ENCODE measurements at regions not wholly inside any gene's neighbourhood (a gene's known extent, or its start where the extent isn't known, plus 50 kb on each side); places are given as distances from the start of the nearest gene placed in this dataset.

DNA sequence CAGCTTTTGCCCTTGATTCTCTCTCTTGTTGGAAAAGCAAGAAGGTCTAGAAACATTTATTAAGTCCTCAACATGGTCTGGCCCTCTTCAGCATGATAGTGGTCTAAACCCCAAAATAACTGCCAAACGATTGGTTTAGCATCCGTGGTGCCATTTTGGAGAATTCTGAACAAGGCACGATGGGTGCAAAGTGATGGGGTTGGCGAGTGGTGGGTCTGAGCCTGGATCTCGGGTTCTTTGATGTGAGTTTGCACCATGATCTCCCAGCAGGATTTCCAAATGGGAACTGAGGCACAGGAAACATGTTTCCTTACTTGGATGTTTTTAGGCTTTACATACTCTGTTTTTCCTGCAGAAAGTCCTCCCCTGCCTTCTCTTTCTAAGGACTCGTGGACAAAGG is 240.3 kb downstream of the MYCN start:
- no peak for DNase-seq

DNA sequence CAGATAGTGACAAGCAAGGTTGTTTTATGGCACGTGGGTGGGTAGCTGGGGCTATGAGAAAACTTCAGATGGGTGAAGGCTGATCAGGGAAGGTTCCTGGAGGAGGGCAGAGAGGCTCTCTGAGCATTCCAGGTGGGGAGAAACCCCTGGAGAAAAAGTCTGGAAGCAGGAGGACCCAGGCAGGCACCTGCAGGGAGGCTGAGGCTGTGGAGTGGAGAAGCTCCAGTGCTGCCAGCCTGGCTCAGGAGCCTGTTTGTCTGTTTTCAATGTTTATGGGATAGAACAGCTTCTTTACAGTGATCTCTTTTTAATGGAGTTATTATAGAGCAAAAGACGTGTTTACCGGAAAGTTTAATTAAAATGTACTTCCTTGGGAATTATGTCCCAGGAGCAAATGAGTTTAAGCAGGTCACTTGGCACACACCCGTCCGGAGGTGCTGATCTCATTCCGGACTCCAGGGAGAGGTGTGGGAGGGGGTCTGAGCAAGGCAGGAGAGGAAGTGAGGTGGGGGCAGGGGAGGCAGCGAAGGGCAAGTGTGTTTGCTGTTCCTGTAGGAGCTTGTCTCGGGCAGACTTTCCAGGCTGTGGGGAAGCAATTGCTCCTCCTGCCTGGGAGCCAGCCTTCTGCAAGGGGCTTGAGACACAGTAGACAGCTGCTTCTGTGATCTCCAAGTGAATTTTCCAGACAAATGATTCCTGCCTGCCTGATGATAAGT is 239.5 kb downstream of the MYCN start:
- DNase-seq, result no peak

DNA sequence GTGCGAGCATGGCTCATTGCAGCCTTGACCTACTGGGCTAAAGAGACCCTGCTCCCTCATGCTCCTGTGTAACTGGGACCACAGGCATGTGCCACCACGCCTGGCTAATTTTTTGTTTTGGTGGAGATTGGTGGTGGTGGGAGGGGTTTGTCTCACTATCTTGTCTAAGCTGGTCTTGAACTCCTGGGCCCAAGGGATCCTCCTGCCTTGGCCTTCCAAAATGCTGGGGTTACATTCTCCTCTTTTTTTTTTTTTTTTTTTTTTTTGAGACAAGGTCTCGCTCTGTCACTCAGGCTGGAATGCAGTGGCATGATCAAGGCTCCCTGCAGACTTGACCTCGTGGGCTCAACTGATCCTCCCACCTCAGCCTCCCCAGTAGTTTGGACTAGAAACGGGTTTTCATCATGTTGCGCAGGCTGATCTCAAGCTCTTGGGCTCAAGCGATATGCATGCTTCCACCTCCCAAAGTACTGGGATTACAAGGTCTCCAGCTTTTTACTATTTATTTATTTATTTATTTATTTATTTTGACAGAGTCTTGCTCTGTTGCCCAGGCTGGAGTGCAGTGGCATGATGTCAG is 238.3 kb downstream of the MYCN start:
- no peak for DNase-seq

DNA sequence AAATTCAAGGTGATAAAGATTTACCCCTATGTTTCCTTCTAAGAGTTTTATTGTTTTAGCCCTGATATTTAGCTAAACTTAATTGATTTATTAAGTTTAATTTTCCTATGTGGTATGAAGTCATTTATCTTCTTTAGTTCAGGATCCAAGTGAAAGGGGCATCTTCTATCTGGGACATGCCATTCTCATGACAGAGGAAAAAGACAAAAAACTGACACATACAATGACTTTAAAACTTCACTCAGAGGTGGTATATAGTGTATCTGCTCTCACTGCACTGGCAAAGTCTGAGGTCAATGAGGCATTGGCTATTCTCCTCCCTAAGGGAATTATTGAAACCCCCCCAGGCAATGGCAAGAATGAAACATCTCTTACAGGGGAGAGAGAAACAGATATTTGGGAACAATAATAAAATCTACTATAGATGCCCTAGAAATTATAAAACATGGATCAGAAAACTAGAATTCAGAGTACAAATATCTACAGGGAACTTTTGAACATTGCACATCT is 237.4 kb downstream of the MYCN start:
- no peak for DNase-seq

DNA sequence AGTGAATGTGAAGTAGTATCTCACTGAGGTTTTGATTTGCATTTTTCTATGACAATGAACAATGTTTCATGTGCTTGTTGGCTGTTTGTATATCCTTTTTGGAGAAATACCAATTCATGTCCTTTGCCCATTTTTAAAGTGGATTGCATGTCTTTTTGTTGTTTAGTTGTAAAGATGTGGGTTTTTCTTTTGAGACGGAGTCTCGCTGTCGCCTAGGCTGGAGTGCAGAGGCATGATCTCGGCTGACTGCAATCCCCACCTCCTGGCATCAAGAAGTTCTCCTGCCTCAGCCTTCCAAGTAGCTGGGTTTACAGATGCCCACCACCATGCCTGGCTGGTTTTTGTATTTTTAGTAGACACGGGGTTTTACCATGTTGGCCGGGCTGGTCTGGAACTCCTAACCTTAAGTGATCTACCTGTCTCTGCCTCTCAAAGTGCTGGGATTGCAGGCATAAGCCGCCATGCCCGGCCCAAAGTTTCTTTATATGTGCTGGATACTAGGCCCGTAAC is 236.7 kb downstream of the MYCN start:
- no peak for DNase-seq

DNA sequence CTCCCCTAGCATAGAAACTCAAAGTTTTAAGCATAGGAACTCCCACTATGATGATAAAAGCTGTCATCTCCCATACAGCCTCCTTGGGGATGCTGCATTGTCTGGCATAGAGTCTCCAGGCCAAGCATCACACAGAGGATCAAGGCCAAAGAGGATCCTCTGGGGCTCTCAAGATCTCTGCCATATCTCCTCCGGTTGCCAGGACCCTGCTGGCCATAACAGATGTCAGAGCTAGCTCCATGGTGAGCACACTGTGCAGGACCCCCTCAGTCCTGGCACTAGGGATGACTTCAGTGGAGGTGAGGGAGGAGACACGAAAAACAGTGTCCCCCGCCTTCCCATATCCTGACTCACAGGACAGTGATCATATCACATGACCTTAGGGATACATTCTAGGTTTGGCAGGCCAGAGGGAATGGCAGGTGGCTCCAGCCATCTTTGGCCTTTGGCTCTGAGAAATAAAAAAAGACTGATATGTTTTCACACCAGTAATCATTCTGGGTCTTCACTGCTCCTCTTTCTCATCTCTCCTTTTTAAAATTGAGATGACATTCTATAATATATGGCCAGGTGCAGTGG is 235.0 kb downstream of the MYCN start:
- DNase-seq, result no peak

DNA sequence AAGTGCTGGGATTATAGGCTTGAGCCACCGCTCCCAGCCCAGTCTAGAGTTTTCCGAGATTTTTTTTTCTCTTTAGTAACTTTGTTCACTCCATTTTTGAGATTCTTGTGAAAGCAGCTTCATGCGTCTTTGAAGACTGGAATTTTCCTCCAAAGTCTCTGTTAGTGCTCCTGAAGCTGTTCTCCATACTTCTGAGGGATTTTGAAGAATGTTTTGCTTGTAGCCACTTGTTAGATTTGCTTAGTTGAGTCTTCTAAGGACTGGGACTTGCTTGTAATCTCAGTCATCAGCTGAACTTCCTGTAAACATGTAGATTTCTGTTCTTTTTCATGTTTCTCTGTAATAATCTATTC is 234.3 kb downstream of the MYCN start:
- no peak for DNase-seq

DNA sequence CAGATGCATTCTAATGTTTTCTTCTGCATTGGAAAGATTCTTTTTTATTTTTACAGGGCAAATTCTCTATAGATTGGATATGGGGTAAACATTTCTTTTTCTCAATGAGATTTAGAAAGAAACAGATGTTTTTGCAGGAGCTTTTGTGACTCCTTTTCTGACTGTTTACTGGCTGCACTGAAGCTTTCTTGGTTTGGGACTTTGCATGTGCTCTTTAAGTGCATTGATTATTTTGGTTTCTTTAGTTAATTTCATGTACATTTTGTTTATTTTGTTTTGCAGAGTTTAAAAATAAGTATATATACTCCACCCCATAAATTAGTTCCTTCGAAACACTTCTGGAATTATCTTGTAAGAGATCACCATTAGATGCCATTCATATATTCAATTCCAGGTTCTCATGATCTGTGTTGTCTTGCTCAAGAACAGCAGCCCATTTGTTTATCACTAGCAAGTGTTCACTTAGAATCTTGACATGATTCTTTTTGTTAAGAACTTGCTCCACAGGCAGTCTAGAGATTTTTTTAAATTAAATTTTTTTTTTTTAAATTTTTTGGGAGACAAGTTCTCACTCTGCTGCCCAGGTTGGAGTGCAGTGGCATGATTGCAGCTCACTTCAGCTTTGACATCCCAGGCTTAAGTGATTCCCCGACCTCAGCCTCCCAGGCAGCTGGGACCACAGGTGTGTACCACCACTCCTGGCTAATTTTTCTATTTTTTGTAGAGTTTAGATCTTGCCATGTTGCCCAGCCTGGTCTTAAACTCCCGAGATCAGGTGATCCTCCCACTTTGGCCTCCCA is 233.7 kb downstream of the MYCN start:
- DNase-seq, result no peak

DNA sequence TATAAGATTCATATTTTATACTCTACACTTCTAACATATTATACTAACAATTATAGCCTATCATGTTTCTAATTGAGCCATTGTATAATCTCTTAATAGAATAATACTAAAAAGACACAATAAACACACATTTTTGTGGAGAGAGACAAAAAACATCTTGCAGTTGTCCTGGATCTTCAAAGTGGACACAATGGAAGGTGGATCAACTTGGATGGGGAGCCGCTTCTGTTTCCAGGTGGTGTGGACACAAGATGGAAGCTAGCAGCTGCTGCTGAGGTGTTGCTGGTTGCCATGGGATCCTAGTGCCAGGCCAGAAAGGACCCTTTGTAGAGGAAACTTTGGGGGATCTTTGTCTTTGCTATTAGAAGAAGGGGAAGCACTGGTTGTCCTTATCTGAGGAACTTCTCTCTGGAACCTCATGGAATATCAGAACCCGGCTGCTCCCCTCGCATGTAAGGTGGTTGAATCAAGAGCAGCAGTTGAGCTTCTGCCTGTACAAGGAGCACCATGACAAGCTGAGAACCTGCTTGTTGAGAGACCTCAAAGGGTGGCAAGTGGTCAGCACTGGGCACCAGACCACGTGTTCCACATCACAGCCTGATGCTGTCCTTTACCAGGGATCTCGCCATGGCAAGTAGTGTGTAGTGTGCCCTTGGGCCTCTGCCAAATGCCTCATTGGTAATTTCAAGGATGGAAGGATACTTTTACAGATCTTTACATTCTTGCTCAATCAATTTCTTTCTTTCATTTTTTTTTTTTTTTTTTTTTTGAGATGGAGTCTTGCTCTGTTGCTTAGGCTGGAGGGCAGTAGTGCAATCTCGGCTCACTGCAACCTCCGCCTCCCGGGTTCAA is 232.2 kb downstream of the MYCN start:
- no peak for DNase-seq

DNA sequence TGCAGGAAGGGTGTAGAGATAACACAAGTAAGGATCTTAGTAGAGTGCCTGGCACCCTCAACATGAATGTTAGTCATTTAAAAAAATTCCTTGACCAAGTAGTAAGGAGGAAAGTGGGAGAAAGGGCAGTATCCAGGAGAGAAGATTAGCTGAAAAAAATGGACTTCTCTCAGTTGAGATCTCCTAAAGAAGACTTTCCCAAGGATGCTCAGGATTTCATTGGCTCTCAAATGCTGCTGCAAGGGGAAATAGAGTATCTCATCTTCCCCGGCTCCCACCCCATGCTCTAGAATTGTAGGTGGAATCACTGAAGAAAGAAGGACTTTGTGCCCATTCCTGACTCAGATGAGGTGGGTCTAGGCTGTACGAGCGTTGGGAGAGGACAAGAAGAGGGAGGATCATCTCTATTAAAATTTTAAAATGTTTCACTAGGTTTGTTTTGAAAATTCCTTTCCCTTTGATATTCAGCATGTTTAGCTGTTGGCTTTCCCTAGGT is 231.1 kb downstream of the MYCN start:
- no peak for DNase-seq

DNA sequence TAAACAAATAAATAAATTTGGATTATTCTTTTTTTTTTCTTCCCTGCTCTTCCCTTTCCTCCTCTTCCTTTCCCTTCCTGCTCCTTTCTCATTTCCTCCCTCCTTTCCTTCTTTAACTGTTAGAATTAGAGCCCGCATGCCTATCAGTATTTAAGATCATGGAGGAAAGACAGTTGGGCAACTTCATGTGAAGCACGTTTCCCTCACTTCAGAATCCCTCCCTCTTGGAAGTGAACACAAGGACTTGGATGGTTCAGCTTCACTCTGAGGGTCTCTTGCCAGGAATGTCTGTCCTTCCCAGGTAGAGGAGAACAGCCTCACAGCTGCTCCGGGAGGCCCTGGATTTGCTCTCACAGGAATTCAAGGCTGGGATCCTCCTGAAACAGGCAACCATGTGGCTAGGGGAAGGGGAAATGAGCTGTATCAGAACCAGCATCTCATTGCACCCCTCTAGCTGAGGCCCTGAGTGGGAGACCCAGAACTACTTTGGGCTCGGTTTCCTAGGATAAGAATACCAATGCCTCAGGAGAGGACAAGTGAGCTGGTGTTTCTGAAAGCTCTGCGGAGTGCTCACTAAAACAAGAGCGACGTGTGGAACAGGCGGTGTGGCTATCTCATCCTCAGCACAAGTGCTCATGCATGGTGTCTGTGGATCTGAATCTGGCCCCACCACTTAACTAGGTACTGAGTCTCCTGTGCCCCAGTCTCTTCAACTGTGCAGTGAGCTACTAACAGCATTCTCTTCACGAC is 230.5 kb downstream of the MYCN start:
- no peak for DNase-seq

DNA sequence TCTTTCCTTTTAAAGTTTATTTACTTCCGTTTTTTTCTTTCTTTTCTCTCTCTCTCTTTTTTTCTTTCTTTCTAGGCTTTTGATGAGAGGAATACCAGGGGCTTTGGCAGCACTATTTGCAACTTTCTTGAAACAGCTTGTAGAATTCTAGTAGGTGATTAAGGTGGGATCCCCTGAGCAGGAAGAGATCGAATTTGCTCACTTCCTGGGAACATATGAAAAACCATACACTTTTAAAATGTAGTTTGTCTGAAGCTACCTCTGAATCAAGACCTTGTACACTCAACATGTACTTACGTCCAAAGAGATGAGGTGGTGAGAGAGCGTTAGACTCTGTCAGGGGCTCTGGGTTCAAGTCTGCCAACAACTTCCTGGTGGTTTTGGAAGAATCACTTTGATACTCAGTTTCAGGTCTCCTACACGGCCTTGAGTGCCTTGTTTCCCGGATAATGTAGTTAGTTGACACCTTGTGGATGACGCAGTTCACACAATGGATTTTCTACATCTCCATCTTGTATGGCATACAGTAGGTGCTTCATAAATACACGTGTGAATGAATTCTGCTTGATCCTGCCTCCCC is 229.1 kb downstream of the MYCN start:
- no peak for DNase-seq

DNA sequence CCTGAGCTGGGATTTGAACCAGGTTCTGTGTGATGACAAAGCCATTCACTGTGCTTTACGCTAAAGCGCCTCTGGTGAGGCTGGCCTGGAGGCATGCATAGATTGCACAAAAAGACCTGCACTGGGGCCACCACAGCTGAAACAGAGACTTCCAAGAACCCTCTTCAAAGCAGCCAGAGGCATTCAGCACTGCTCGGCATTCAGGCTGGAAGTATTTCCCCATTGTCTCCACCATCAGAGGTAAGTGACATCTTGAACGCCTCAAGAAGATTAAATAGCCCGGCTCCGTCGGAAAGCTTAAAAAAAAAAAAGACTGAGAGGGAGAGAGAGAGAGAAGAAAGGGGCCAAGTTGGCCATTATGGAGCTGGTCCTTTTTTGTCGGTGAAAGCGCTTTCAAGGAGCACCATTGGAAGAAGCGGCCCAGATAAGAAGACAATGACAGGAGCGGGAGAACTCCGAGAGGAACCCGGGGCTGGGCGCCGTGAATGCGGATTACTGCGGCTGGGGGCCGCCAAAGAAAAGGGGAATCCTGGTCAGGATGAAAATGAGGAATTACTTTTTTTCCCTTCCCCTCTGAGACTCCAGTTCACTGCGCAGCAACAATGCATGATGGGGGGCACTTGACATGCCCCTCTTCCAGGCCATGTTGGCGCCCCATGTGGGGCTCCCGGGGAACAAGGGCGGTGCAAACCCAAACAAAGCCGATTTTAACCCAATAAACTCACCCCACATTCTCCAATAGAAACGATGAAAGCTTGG is 228.3 kb downstream of the MYCN start:
- DNase-seq, result no peak

DNA sequence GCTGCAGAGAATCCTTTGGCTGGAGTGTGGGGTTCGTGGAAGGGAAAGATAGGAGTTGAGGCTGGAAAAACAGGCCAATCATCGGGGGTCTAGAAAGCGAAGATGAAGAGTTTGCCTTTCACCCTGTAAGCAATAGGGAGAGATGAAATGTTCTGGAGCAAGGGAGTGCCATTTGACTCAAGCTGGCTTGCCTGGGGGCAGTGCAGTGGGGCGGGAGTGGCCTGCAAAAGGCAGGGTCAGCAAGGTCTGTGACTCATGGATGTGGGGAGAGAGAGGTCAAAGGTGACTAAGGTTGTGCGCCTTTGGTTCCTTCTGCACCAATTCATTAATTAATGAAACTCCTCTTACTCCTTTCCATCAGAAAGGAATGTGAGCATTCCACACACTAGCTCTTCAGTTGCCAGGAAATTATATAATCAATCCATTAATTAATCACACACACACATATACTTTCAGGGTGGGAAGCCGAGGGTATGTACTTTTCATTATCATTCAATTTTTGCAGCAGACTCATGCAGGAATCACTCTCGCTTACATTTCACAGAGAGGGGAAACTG is 227.6 kb downstream of the MYCN start:
- no peak for DNase-seq

DNA sequence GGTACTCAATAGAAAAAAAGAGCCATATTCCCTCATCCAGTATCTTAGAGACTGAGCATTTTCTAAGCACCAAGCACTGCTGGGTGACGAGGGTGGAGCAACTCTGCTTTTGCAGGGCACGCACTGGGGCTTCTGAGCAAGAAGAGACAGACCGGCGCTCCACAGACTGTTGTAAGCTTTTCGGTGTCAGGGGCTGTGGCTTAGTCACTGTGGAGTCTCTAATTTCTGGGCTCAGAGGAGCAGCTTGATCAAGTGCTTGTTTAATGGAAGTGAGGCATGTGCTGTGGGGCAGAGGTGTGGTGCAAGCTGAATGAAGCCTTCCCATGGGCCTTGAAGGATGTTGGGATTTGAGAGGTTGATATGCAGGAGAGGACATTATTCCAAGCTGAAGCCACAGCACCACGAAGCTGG is 227.1 kb downstream of the MYCN start:
- no peak for DNase-seq

DNA sequence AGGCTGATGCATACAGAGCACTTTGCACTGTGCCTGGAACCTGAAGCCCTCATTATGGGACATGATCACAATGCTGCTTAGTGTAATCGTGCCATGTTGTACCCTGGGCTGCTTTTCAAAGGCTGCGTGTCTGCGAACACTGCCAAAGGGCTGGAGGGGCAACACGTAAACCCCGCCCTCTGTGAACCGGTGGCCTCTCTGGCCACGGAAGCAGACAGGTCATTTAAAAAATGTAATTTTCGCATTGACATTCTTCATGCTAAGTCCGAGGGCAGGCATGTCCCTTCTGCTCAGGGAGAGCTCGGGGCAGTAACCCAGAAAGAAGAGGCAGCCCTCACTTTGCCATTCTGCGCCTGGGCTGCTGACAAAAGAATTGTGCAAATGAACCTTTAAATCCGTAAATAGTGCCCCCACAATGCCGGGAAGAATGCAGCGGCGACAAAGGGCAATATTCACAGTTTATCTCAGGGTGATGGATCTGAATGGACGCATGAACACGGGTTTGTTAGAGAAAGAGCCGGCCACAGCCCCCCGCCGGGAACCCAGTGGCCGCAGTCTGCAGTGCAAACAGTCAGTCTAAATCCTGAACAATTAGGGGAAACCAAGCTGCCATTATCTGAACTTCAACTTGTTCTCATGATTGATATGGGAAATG is 226.1 kb downstream of the MYCN start:
- no peak for DNase-seq

DNA sequence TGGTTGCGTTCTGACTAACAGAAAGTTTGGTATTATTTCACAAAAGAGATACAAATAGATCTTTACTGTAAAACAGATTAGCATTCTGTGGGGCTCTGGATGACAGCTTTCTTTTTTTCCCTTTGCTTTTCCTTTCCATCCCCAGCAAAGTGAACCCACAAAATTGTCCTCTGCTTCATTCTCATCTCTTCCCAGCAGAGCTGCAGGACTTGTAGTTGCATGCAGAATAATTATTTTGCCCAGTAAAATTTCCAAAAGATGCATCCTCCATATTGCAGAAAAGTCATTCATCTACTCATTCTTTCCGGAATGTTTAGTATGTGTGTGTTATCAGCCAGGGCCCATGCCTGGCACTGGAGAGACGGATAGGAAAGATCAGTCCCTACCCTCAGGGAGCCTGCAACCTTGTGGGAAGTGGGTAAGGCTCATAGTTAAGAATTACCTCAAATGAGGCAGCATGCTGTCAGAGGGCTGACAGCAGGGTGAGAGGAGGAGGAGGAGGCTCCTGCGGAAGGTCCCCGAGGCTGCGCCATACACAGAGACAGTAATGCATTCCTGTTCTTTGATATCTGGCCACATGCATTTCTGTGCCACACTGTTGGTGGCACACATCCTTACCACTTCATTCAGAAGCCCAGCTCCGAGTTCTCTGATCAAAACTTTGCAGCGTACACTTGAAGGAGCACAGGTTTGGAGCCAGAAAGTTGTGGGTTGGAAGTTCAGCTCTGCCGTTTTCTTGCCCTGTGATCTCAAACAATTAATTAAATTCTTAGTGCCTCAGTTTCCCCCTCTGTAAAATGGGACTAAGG is 225.4 kb downstream of the MYCN start:
- DNase-seq, result no peak

DNA sequence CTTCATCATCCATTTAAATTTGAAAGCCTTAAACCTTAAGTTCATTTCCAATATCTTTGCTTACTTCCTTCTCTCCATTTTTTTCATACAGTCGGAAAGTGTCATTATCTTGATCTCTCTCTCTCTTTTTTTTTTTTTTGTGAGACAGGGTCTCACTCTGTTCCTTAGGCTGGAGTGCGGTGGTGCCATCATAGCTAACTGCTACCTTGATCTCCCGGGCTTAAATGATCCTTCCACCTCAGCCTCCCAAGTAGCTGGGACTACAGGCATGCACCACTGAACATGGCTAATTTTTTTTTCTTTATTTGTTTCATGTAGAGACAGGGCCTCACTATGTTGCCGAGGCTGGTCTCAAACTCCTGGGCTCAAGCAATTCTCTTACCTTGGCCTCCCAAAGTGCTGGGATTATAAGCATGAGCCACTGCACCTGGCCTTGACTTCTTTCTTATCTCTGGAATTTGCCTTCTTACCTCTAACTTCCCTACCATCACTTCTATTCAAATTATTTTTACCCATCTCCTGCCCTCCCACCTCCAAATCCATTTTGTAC is 222.2 kb downstream of the MYCN start:
- DNase-seq, result no peak

Data from NCI-H524 treated with DMSO at 0.1 percent for 48 hours (cell line).